Right kidney (tissue), 1 donor: ENCODE measurements at regions not wholly inside any gene's neighbourhood (a gene's known extent, or its start where the extent isn't known, plus 50 kb on each side); places are given as distances from the start of the nearest gene placed in this dataset.

Source experiments
- DNase-seq: peaks from one replicate; pipeline ENCODE4 v3.0.0-alpha.2; 2016

- DNase-seq, result no peak
Measured at GRCh38 chr19:31804668-31805067, 455.4 kb upstream of the TSHZ3 start.

DNA sequence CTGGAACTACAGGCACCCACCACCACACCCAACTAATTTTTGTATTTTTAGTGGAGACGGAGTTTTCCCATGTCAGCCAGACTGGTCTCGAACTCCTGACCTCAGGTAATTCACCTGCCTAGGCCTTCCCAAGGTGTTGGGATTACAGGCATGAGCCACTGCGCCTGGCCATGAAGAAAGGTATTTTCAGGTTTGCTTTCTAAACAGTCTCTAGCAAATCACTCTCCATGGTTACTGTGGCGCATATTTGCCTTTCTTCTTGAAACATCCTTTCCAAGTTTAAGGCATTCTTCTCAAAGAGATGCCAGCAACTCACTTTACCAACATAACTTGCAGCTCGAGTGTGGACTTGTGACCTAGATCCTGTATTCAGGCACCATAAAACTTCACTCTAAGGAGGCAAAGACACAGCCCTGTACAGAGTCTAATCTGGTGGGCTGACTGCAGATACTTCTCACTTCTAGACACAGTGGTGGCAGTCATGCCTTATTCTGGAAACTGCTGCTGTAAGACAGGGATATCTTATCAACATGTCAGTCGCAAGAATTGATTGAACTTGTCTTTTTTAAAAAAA lies 461.4 kb upstream of the TSHZ3 start:
- no peak for DNase-seq

- DNase-seq, result no peak
Measured at GRCh38 chr19:31817971-31818797, 468.9 kb upstream of the TSHZ3 start.

- no peak for DNase-seq
Measured at GRCh38 chr19:31818798-31819105, 469.5 kb upstream of the TSHZ3 start.

DNA sequence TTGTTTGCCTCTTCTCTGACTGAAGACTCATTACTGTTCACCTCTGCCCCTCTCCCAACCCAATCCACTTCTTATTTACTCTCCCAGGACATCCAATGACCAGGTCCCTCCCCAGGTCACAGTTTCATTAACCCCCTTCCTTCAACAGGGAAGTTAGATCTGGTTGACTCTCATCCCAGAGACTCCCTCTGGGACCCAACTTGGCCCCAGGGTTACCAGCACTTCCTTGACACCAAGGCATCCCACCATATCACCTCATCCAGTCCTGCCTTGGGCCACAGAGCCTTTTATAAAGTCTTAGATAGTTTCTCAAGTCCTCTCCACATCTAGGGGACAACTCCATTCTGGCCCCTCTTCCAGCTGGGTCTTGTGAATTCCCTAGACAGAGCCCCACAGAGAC lies 470.6 kb upstream of the TSHZ3 start:
- no peak for DNase-seq

GRCh38 chr19:31821346-31821745 lies 472.1 kb upstream of the TSHZ3 start:
- DNase-seq, result no peak

DNA sequence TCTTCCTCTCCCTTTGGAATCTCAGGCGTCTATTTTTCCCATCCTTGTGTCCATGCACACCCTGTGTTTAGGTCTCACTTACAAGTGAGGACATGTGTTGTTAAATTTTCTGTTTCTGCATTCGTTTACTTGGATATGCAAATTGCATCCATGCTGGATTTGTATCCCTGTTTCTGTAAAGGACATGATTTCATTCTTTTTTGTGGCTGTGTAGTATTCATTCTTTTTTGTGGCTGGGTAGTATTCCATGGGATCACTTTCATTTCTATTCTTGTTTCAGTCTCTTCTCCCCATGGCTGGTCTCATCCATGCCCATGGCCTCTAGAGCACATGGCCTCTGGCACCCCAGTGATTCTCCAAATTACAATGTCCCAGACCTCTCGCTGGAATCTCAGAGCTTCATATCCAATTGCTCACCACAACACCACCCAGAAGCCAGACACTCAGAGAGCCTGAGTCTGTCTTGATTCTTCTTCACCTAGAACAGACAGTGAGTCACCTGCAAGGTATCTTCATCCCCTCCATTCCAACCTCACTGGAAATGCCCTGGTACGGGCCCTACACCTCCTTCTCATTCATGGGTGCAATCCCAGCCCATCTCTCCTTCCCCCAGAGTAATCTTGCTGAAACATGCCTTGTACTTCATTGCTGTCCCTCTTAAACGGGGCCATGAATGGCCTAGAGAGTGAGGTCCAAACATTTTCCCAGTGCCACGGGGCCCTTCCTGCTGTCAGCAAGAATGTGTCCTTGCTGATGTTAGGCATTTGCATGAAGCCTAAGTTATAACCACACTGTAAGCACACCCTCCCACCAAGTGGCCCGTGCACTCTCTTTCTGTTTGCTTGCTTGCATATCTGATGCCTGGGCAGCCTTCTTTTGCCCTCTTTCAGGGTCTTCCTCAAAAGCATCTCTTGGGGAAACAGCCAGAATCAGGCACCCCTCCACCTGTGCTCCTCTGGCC lies 476.2 kb upstream of the TSHZ3 start:
- no peak for DNase-seq

GRCh38 chr19:31826325-31826724 lies 477.1 kb upstream of the TSHZ3 start:
- DNase-seq, result no peak

- DNase-seq, result no peak
Measured at GRCh38 chr19:31831421-31832175, 482.4 kb upstream of the TSHZ3 start.

GRCh38 chr19:31832176-31832548 lies 482.9 kb upstream of the TSHZ3 start:
- no peak for DNase-seq

- no peak for DNase-seq
Measured at GRCh38 chr19:31834070-31834469, 484.8 kb upstream of the TSHZ3 start.

DNA sequence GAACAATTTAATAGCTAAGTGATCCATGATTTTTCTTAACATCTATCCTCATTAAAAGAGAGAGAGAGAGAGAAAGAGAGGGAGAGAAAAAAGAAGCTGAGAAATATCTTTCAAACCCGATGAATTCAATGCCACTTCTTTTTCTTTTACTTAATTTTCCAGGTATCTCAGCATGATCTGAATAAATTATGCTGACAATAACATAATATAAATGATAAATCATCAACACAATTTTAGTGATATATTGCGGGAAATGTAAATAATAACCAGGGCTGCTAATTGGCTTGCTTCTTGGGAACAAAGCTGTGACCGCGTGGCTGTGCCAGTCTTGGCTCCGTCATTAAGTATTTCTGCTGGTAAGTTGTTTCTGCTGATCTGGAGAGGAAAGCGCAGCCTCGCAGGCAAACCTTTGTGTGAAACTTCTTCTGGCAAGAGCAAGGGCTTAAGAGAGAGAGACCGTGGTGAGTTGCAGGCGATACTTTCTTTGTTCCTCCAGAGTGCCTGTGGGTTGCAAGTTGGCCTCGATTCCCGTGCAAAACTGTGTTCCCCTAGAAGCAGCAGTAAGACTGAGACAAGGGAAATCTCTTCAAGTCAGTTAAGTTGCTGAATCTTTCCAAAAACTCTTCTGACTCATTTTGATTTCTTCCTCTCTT lies 489.1 kb upstream of the TSHZ3 start:
- no peak for DNase-seq

DNA sequence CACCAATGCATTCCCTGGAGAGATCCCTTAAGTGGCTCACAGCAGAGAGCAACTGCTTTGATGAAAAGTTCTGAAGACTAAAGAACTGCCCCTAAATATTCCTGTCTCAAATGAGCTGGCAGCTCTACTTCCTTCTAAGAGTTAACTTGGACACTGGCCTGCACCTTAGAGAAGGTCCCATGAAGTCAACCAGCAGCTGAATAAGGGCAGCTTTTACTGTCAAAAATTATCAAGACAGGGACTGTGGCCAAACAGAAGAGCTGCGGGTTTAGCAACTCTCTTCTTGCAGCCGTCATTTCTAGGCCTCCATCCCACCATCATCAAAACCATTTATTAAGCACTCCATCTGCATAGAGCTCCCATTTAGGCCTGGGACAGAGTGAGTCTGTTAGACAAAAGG lies 491.1 kb upstream of the TSHZ3 start:
- DNase-seq, result no peak

GRCh38 chr19:31841755-31842154 lies 492.5 kb upstream of the TSHZ3 start:
- no peak for DNase-seq

GRCh38 chr19:31863122-31863521 lies 482.3 kb upstream of the ZNF507 start:
- no peak for DNase-seq

GRCh38 chr19:31874313-31874712 lies 471.1 kb upstream of the ZNF507 start:
- DNase-seq, result no peak

- DNase-seq, result no peak
Measured at GRCh38 chr19:31875591-31875990, 469.8 kb upstream of the ZNF507 start.

DNA sequence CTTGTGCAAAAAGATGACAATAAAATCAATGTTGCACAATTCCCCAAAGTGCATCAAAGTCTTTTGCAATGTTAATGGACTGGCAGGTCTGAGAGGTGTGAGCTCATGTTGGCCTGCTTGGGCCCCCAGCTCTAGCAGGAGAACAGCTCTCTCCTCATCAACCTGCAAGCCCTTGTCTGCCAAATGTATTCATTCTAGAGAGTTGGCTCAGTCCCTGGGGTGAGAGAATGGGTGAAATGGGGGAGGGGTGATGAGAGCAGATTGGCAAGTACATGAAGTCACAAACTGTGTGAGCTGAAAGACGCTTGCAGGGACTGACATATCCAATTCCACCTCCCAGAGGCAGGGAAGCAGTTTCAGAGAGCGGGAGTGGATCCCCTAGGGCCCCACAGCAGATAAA lies 465.1 kb upstream of the ZNF507 start:
- no peak for DNase-seq

DNA sequence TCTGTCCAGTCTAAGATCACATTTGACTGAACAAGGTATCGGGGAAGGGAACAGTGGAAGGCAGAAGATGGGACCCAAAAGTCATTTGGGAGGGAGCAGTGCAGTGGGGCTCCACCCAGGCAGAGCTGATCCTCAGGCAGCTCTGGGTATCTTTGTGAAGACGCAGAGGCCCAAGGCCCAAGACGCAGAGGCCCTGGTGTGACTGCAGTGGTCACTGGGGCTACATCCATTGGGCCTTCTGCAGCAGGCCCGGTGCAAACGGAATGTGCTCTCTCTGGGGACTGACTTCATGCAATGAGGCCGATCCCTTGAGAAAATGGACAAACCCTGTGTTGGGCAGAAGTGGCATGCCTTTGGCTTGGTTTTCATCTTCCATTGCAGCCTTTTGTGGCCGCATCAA lies 463.4 kb upstream of the ZNF507 start:
- no peak for DNase-seq

GRCh38 chr19:31882709-31883108 lies 462.7 kb upstream of the ZNF507 start:
- DNase-seq, result no peak

GRCh38 chr19:31883296-31883990 lies 462.0 kb upstream of the ZNF507 start:
- no peak for DNase-seq
